Ishikawa (cell line): ENCODE measurements at regions not wholly inside any gene's neighbourhood (a gene's known extent, or its start where the extent isn't known, plus 50 kb on each side); places are given as distances from the start of the nearest gene placed in this dataset.

Experiments
- CEBPB ChIP-seq: IDR thresholded peaks from 2 replicates; pipeline ENCODE4 v1.6.1; 2012
- CREB1 ChIP-seq: IDR thresholded peaks from 2 replicates; pipeline ENCODE4 v1.6.1; 2012; ENCODE audit warnings: low read depth
- EGR1 ChIP-seq: IDR thresholded peaks from 2 replicates; pipeline ENCODE4 v1.6.1; 2012
- EP300 ChIP-seq: IDR thresholded peaks from 2 replicates; pipeline ENCODE4 v1.6.1; 2012; ENCODE audit warnings: borderline replicate concordance
- FOXM1 ChIP-seq: IDR thresholded peaks from 2 replicates; pipeline ENCODE4 v1.6.1; 2012; ENCODE audit warnings: low read depth, borderline replicate concordance
- MAX ChIP-seq: IDR thresholded peaks from 2 replicates; pipeline ENCODE4 v1.6.1; 2012
- NFIC ChIP-seq: IDR thresholded peaks from 2 replicates; pipeline ENCODE4 v1.6.1; 2012
- RAD21 ChIP-seq: IDR thresholded peaks from 2 replicates; pipeline ENCODE4 v1.6.1; 2012; ENCODE audit warnings: low read depth
- REST ChIP-seq: IDR thresholded peaks from 2 replicates; pipeline ENCODE4 v1.6.1; 2012; ENCODE audit warnings: low read depth, mild to moderate bottlenecking
- TAF1 ChIP-seq: IDR thresholded peaks from 2 replicates; pipeline ENCODE4 v1.6.1; 2012; ENCODE audit warnings: low read depth, mild to moderate bottlenecking
- TCF12 ChIP-seq: IDR thresholded peaks from 2 replicates; pipeline ENCODE4 v1.6.1; 2012; ENCODE audit warnings: low read depth
- TEAD4 ChIP-seq: IDR thresholded peaks from 2 replicates; pipeline ENCODE4 v1.6.1; 2012
- USF1 ChIP-seq: IDR thresholded peaks from 2 replicates; pipeline ENCODE4 v1.6.1; 2012
- YY1 ChIP-seq: IDR thresholded peaks from 2 replicates; pipeline ENCODE4 v1.6.1; 2012; ENCODE audit warnings: low read depth
- ZBTB7A ChIP-seq: IDR thresholded peaks from 2 replicates; pipeline ENCODE4 v1.6.1; 2012; ENCODE audit warnings: low read depth

- TF ChIP-seq TAF1: no peak
- no peak for TF ChIP-seq TEAD4
Measured at GRCh38 chr4:123649645-123650391, 253.2 kb downstream of the SPRY1 start.

DNA sequence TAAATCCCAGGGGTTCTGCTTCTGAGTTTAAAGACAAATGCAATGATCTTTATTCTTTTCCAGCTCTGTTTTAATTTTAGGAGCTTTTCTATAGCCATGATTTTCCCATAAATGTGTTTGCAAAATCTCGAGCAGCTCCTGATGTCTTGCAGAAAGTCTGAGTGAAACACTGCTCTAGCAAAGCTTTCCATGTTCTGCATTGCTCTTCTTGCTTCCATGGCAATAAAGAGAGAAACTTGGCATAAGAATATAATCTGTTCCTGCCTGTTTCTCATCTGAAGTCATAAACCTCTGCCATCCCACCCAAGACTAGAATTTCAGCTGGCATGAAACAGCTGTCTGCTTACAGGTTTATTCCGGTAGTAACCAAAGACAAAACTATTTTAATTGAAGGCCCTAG is 254.5 kb downstream of the SPRY1 start:
- no peak for TF ChIP-seq TAF1
- no peak for TF ChIP-seq TCF12
- no peak for TF ChIP-seq ZBTB7A
- no peak for TF ChIP-seq MAX
- no peak for TF ChIP-seq TEAD4
- TF ChIP-seq USF1: no peak
- TF ChIP-seq FOXM1: no peak
- no peak for TF ChIP-seq NFIC
- TF ChIP-seq RAD21: no peak
- TF ChIP-seq EP300: no peak
- TF ChIP-seq YY1: no peak
- TF ChIP-seq CREB1: no peak
- no peak for TF ChIP-seq CEBPB
- TF ChIP-seq EGR1: no peak
- no peak for TF ChIP-seq REST

GRCh38 chr4:123651536-123652180 is 255.1 kb downstream of the SPRY1 start:
- no peak for TF ChIP-seq TEAD4
- no peak for TF ChIP-seq FOXM1

- TF ChIP-seq TCF12 (no peak), EGR1 (no peak), NFIC (no peak)
Measured at GRCh38 chr4:123652476-123652875, 255.9 kb downstream of the SPRY1 start.

DNA sequence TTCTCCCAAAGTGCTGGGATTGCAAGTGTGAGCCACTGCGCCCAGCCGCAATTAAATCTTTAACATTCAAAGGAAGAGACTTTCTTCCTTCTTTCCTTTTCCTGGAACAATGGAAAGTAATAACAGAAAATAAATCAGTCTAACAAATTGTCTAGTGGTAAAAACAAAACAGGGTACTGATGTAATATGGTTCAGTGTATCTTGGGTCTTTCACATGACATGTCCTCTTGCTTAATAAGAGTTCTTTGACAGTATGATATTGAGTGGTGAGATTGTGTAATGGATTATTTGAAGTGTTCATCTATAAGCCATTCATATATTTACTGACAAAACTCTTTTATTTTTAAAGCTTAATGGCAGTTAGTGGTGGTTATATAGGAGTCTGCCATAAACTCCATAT is 256.6 kb downstream of the SPRY1 start:
- TF ChIP-seq TAF1: no peak

DNA sequence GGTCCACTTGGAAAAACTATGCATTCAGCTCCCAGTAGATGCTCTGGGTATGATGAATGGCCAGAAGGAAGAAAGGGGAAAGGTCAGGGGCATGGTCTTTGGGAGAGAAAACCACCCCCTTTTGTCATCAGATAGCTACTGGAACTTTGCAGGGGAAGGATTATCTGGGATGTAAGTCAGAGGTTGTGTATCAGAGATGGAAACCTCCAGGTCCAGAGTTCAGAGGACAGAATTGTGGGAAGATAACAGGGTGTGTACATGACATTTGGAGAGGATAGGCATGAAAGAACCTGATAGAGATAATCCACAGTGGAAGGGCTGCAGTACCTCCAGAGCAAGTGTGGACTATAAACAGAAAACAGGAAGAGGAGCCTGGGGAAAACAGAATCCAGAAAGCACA is 262.7 kb downstream of the SPRY1 start:
- no peak for TF ChIP-seq FOXM1
- no peak for TF ChIP-seq USF1
- no peak for TF ChIP-seq EGR1
- no peak for TF ChIP-seq MAX
- no peak for TF ChIP-seq ZBTB7A
- no peak for TF ChIP-seq TEAD4
- no peak for TF ChIP-seq TCF12
- TF ChIP-seq YY1: no peak
- TF ChIP-seq RAD21: no peak
- no peak for TF ChIP-seq REST
- no peak for TF ChIP-seq TAF1
- TF ChIP-seq EP300: no peak
- no peak for TF ChIP-seq CREB1
- TF ChIP-seq CEBPB: no peak
- TF ChIP-seq NFIC: no peak

DNA sequence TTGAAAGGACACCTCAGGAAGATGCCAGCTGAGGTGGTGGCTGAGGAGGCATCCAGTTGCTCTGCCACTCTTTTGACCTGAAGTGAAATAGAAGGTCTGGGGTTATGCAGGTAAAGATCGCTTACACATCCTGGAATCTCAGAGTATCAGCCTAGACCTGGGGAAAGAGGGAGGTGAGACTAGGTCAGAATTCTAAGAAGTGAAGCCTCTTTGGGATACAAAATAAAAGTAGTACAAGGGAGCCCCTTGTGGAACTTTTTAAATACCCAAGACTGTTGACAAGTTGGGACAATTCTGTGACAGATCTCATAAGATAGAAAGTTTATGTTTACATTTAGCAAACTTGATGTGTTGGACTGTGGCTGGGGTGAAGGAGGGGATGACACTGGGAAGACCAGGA is 263.1 kb downstream of the SPRY1 start:
- TF ChIP-seq TAF1 (no peak), RAD21 (peak; percentile 61)
